ENCODE measurements at regions not wholly inside any gene's neighbourhood (a gene's known extent, or its start where the extent isn't known, plus 50 kb on each side); places are given as distances from the start of the nearest gene placed in this dataset.

DNA sequence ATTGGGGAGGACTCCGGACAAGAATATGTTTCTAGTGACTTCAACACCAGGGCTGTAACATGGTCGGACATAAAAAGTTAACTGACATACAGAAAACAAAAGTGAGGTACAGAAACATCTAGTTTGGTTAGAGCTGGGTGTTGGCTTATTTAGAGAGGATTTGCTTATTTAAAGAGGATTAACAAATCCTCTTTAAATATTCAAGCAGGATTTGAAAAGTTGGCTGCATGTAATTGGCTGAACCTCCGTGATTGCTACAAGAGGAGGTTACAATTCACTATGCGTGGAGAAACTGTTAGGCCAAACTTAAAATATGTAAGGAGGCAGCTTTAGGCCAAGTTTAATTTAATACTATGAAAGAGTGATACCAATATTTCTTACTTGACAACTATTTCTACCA is 2707.4 kb downstream of the ARAP2 start:
- H3K36me3 ChIP-seq: no peaks in the 10 kb centered on the region

DNA sequence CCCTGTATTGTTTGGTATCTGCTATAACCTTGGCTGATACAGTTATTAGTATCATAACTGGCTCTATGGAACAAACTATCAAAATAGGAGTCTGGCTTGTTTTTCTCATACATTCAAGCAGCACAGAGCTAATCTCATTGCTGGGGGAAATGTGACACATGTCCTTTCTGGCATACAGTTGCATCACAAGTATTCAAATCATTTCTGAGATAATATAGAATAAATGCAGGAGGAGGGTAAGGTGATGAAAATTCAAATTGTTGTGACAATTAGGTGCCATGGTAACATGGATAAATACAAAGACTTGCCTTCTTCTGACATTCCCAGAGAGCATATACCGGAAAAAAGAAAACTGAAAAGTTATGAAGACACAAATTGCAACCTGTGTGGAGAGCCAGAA is 2706.8 kb downstream of the ARAP2 start:
- TF ChIP-seq, protein P1, sequence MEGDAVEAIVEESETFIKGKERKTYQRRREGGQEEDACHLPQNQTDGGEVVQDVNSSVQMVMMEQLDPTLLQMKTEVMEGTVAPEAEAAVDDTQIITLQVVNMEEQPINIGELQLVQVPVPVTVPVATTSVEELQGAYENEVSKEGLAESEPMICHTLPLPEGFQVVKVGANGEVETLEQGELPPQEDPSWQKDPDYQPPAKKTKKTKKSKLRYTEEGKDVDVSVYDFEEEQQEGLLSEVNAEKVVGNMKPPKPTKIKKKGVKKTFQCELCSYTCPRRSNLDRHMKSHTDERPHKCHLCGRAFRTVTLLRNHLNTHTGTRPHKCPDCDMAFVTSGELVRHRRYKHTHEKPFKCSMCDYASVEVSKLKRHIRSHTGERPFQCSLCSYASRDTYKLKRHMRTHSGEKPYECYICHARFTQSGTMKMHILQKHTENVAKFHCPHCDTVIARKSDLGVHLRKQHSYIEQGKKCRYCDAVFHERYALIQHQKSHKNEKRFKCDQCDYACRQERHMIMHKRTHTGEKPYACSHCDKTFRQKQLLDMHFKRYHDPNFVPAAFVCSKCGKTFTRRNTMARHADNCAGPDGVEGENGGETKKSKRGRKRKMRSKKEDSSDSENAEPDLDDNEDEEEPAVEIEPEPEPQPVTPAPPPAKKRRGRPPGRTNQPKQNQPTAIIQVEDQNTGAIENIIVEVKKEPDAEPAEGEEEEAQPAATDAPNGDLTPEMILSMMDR (IDR thresholded peaks at IDR 0.05): no peak
- TF ChIP-seq POLR2AphosphoS5 (IDR thresholded peaks at IDR 0.05): no peak
- no peak for TF ChIP-seq POLR2A (IDR thresholded peaks at IDR 0.05)
- intact Hi-C loops (cut with DNase I): no loop called here

More for the DNA sequence above, 2707.4 kb downstream of the ARAP2 start:
- no peak overlapping the region for H3K27ac ChIP-seq
- H3K27me3 ChIP-seq (replicated peaks; ENCODE audit: insufficient read depth): no peaks in the 10 kb centered on the region
- intact Hi-C loops (cut with DNase I): no loop called here
- TF ChIP-seq POLR2A (IDR thresholded peaks at IDR 0.05) (no peak), POLR2AphosphoS5 (IDR thresholded peaks at IDR 0.05) (no peak)
- TF ChIP-seq, protein P1 (IDR thresholded peaks at IDR 0.05): no peak
- no peaks in the 10 kb centered on the region for H3K4me1 ChIP-seq (replicated peaks)
- WGBS: 88% methylated on average over 4 of the region's 4 CpGs
- no peak for DNase-seq (ENCODE audit: low spot score)
- no peaks in the 10 kb centered on the region for H3K9me3 ChIP-seq
- no peak overlapping the region for H3K4me3 ChIP-seq

DNA sequence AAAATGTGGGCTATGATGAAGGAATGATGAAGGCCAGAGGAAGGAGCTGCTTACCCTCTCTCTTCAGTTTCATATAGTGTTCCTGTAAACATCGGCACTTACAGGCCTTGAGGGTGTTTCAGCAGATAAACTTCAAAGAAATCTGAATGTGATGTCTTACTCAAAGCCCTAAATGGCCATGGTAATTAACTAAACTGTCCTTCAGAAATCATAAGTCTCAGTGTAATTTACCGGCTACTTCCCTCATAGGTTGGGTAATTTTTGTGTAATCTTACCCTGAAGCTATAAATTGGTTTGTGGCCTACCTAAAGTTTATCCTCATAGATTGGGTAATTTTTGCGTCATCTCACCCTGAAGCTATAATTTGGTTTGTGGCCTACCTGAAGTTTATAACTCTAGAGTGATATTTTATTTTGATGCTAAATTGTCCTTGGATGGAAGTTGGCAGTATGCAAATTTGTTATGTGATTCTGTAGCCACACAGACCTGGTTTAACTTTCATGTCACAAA is 2700.3 kb downstream of the ARAP2 start:
- no peak for TF ChIP-seq POLR2A (IDR thresholded peaks at IDR 0.05)
- TF ChIP-seq POLR2AphosphoS5 (IDR thresholded peaks at IDR 0.05): no peak
- TF ChIP-seq, protein P1 (IDR thresholded peaks at IDR 0.05): no peak
- Histone ChIP-seq H3K36me3 (no peaks in the 10 kb centered on the region), H3K4me1 (replicated peaks) (no peaks in the 10 kb centered on the region), H3K9me3 (no peaks in the 10 kb centered on the region), H3K4me3 (no peak overlapping the region), H3K27ac (no peak overlapping the region), H3K27me3 (replicated peaks; ENCODE audit: insufficient read depth) (no peaks in the 10 kb centered on the region)
- intact Hi-C loops (cut with DNase I): no loop called here
- DNase-seq (ENCODE audit: low spot score): no peak
- 79% methylated on average over 3 of the region's 3 CpGs for WGBS

More for the DNA sequence above, 2706.8 kb downstream of the ARAP2 start:
- no peak overlapping the region for H3K4me3 ChIP-seq
- H3K4me1 ChIP-seq (replicated peaks): no peaks in the 10 kb centered on the region
- H3K9me3 ChIP-seq: no peaks in the 10 kb centered on the region
- no peak overlapping the region for H3K27ac ChIP-seq
- WGBS: 85% methylated on average over 1 of the region's 1 CpG
- H3K36me3 ChIP-seq: no peaks in the 10 kb centered on the region
- no peak for DNase-seq (ENCODE audit: low spot score)
- H3K27me3 ChIP-seq (replicated peaks; ENCODE audit: insufficient read depth): no peaks in the 10 kb centered on the region

GRCh38 chr4:33551244-33551643 is 2693.1 kb downstream of the ARAP2 start:
- Histone ChIP-seq H3K27ac (no peak overlapping the region), H3K9me3 (no peaks in the 10 kb centered on the region), H3K36me3 (no peaks in the 10 kb centered on the region), H3K27me3 (replicated peaks; ENCODE audit: insufficient read depth) (no peaks in the 10 kb centered on the region), H3K4me1 (replicated peaks) (no peaks in the 10 kb centered on the region), H3K4me3 (no peak overlapping the region)
- TF ChIP-seq POLR2AphosphoS5 (IDR thresholded peaks at IDR 0.05) (no peak), POLR2A (IDR thresholded peaks at IDR 0.05) (no peak)
- TF ChIP-seq, protein P1 (IDR thresholded peaks at IDR 0.05): no peak
- 73% methylated on average over 3 of the region's 3 CpGs for WGBS
- intact Hi-C loops (cut with DNase I): no loop called here
- DNase-seq (ENCODE audit: low spot score): no peak

GRCh38 chr4:33561259-33561658 is 2683.1 kb downstream of the ARAP2 start:
- Histone ChIP-seq H3K36me3 (no peaks in the 10 kb centered on the region), H3K4me3 (no peak overlapping the region), H3K27ac (no peak overlapping the region), H3K27me3 (replicated peaks; ENCODE audit: insufficient read depth) (no peaks in the 10 kb centered on the region), H3K9me3 (no peaks in the 10 kb centered on the region), H3K4me1 (replicated peaks) (no peaks in the 10 kb centered on the region)
- intact Hi-C loops (cut with DNase I): no loop called here
- no peak for DNase-seq (ENCODE audit: low spot score)
- TF ChIP-seq POLR2AphosphoS5 (IDR thresholded peaks at IDR 0.05) (no peak), POLR2A (IDR thresholded peaks at IDR 0.05) (no peak)
- TF ChIP-seq, protein P1 (IDR thresholded peaks at IDR 0.05): no peak
- WGBS: 85% methylated on average over 2 of the region's 2 CpGs
